ENCODE measurements at regions not wholly inside any gene's neighbourhood (a gene's known extent, or its start where the extent isn't known, plus 50 kb on each side); places are given as distances from the start of the nearest gene placed in this dataset.
"Not testable (repeated sequence)": the region's sequence is repeated elsewhere in the genome, so short reads cannot be mapped to it uniquely, and the experiment has no call there.

DNA sequence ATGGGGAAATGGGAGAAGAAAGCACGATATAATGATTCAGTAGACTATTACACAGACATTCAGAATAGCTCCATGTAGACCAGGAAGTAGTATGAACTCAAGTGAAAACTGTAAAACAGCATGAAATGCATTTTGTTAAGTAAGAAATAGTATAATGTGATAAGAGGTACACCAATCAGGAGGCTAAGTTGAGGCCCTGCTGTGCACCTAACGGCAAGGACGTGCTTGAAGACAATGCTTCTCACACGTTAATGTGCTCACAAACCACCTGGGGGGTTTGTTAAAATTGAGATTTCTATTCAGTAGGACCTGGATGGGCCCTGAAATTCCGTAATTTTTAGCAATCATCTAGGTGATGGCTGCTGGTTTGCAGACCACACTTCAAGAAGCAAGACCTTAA, 178.9 kb upstream of the SULF2 start:
- TF ChIP-seq SPI1 (IDR thresholded peaks at IDR 0.05; ENCODE audit: low read depth, low read length) (no peak), POLR2A (IDR thresholded peaks at IDR 0.05; ENCODE audit: low read depth, low read length) (no peak), PAX5 (IDR thresholded peaks at IDR 0.05; ENCODE audit: insufficient read depth, low read length, severe bottlenecking) (no peak), POLR2AphosphoS5 (IDR thresholded peaks at IDR 0.05; ENCODE audit: low read depth, low read length) (no peak), TAF1 (IDR thresholded peaks at IDR 0.05; ENCODE audit: low read depth, low read length) (no peak), POU2F2 (IDR thresholded peaks at IDR 0.05; ENCODE audit: low read depth, low read length) (no peak)
- DNase-seq (ENCODE audit: insufficient read length, low spot score) = no peak
- no peak for FAIRE-seq

DNA sequence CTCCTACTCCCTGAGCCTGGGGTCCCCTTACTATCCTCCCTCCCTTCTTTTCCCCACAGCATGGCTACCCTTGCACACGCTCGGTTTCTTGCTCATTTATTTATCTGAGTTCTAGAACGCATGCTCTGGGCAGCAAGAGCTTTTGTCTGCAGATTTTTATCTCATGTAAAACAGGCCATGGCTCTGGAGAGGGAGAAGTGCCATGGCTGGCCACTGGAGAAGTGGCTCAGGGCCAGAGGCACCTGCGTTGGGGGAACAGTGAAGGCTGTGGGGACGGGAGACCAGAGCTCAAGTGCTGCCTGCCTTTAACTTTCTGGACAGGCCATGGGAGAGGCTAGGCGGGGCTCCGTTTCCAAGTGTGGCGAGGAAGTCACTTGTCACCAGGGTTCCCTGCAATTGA, 177.7 kb upstream of the SULF2 start:
- FAIRE-seq = no peak
- TF ChIP-seq POU2F2 (IDR thresholded peaks at IDR 0.05; ENCODE audit: low read depth, low read length) = no peak
- no peak for TF ChIP-seq PAX5 (IDR thresholded peaks at IDR 0.05; ENCODE audit: insufficient read depth, low read length, severe bottlenecking)
- TF ChIP-seq TAF1 (IDR thresholded peaks at IDR 0.05; ENCODE audit: low read depth, low read length) = no peak
- DNase-seq (ENCODE audit: insufficient read length, low spot score) = no peak

- TF ChIP-seq POLR2A (IDR thresholded peaks at IDR 0.05; ENCODE audit: low read depth, low read length) = no peak
- TF ChIP-seq PAX5 (IDR thresholded peaks at IDR 0.05; ENCODE audit: insufficient read depth, low read length, severe bottlenecking) = no peak
- TF ChIP-seq POU2F2 (IDR thresholded peaks at IDR 0.05; ENCODE audit: low read depth, low read length) = no peak
- no peak for FAIRE-seq
- no peak for DNase-seq (ENCODE audit: insufficient read length, low spot score)
Measured at GRCh38 chr20:47962286-47962963, 177.1 kb upstream of the SULF2 start.

- DNase-seq (ENCODE audit: insufficient read length, low spot score) = no peak
- TF ChIP-seq PAX5 (IDR thresholded peaks at IDR 0.05; ENCODE audit: insufficient read depth, low read length, severe bottlenecking) (no peak), POLR2A (IDR thresholded peaks at IDR 0.05; ENCODE audit: low read depth, low read length) (no peak), TAF1 (IDR thresholded peaks at IDR 0.05; ENCODE audit: low read depth, low read length) (no peak), SPI1 (IDR thresholded peaks at IDR 0.05; ENCODE audit: low read depth, low read length) (no peak), POU2F2 (IDR thresholded peaks at IDR 0.05; ENCODE audit: low read depth, low read length) (no peak), POLR2AphosphoS5 (IDR thresholded peaks at IDR 0.05; ENCODE audit: low read depth, low read length) (no peak)
- FAIRE-seq = no peak
Measured at GRCh38 chr20:47960769-47961541, 175.7 kb upstream of the SULF2 start.

- DNase-seq (ENCODE audit: insufficient read length, low spot score) (no peak), FAIRE-seq (no peak)
- TF ChIP-seq TAF1 (IDR thresholded peaks at IDR 0.05; ENCODE audit: low read depth, low read length) = no peak
- no peak for TF ChIP-seq SPI1 (IDR thresholded peaks at IDR 0.05; ENCODE audit: low read depth, low read length)
- no peak for TF ChIP-seq POLR2A (IDR thresholded peaks at IDR 0.05; ENCODE audit: low read depth, low read length)
- no peak for TF ChIP-seq POLR2AphosphoS5 (IDR thresholded peaks at IDR 0.05; ENCODE audit: low read depth, low read length)
- no peak for TF ChIP-seq PAX5 (IDR thresholded peaks at IDR 0.05; ENCODE audit: insufficient read depth, low read length, severe bottlenecking)
- TF ChIP-seq POU2F2 (IDR thresholded peaks at IDR 0.05; ENCODE audit: low read depth, low read length) = no peak
Measured at GRCh38 chr20:47960277-47960676, 175.0 kb upstream of the SULF2 start.

DNA sequence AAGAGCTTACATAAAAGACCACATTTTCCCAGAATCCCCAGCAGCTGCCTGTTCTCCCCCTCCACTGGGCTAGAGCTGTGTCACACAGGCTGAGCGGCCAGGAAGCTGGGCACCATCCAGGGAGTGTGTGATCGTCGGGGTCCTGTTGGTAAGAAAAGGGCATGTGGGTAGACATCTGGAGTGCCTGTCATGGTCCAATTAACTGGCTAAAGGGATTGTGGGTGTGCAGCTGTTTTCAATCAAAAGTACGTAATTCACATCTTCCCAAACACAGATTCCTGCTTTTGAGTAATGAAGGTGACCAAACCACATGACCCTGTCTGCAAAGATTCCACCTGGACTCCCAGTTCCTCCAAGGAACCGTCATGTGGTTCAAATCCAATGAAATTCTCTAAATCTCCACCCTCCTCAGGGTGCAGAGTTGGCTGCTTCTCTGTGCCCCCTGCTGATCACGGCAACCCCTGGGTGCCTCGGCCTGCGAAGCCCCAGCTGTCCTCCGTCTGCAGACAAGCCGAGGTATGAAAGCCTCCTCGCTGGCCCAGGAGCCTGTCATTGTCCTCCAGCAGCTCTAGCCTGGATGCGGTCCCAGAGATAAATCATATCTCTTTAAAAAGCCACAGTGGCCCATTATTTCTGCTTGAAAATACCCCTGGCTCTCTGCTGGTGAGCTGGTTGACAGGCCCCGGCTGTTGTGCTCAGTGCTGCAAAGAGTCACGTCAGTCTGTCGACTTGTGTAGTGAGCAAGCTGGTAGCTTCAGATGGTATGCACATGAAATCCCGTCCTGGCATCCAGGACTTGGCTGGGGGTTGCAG, 172.9 kb upstream of the SULF2 start:
- FAIRE-seq; DNase-seq (ENCODE audit: insufficient read length, low spot score): not testable (repeated sequence)

GRCh38 chr20:47957135-47957534, 171.9 kb upstream of the SULF2 start:
- DNase-seq (ENCODE audit: insufficient read length, low spot score) = no peak
- FAIRE-seq = no peak
- TF ChIP-seq POLR2AphosphoS5 (IDR thresholded peaks at IDR 0.05; ENCODE audit: low read depth, low read length) (no peak), POLR2A (IDR thresholded peaks at IDR 0.05; ENCODE audit: low read depth, low read length) (no peak), SPI1 (IDR thresholded peaks at IDR 0.05; ENCODE audit: low read depth, low read length) (no peak), POU2F2 (IDR thresholded peaks at IDR 0.05; ENCODE audit: low read depth, low read length) (no peak), TAF1 (IDR thresholded peaks at IDR 0.05; ENCODE audit: low read depth, low read length) (no peak), PAX5 (IDR thresholded peaks at IDR 0.05; ENCODE audit: insufficient read depth, low read length, severe bottlenecking) (no peak)

GRCh38 chr20:47956268-47956995, 171.2 kb upstream of the SULF2 start:
- no peak for FAIRE-seq
- TF ChIP-seq PAX5 (IDR thresholded peaks at IDR 0.05; ENCODE audit: insufficient read depth, low read length, severe bottlenecking) (no peak), POLR2A (IDR thresholded peaks at IDR 0.05; ENCODE audit: low read depth, low read length) (no peak), SPI1 (IDR thresholded peaks at IDR 0.05; ENCODE audit: low read depth, low read length) (no peak), POU2F2 (IDR thresholded peaks at IDR 0.05; ENCODE audit: low read depth, low read length) (no peak), TAF1 (IDR thresholded peaks at IDR 0.05; ENCODE audit: low read depth, low read length) (no peak), POLR2AphosphoS5 (IDR thresholded peaks at IDR 0.05; ENCODE audit: low read depth, low read length) (no peak)
- DNase-seq (ENCODE audit: insufficient read length, low spot score) = no peak

GRCh38 chr20:47953471-47953870, 168.2 kb upstream of the SULF2 start:
- no peak for TF ChIP-seq POU2F2 (IDR thresholded peaks at IDR 0.05; ENCODE audit: low read depth, low read length)
- FAIRE-seq (no peak), DNase-seq (ENCODE audit: insufficient read length, low spot score) (no peak)
